ENCODE measurements at regions not wholly inside any gene's neighbourhood (a gene's known extent, or its start where the extent isn't known, plus 50 kb on each side); places are given as distances from the start of the nearest gene placed in this dataset.

DNA sequence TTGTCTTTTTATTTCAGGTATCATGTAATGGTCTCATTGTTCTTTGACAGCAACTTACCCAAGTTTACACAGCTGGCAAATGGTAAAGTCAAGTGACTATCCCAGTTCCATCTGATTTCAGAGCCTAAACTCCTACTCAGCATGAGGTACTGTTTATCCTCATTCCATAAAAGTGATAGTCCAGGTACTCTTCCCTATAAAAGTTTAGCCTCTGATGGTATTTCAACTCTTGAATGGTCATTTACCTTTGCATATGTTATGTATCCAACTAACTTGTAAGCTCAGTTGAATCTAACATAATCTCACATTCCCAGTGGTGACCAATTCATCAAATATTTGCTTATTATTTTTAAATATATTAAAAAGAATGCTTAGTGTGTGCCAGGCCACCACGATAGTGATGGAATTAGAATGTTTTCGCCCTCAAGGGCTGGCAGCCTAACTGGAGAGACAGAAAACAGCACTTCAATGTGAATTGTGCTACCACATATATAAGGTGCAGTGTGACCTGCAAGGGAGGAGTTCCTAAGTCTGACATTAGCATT, 307.1 kb downstream of the CTH start:
- TF ChIP-seq CTCF (IDR thresholded peaks at IDR 0.05; ENCODE audit: low read depth, low read length) (no peak), EZH2phosphoT487 (IDR thresholded peaks at IDR 0.05; ENCODE audit: low read depth) (no peak)
